ENCODE measurements at regions not wholly inside any gene's neighbourhood (a gene's known extent, or its start where the extent isn't known, plus 50 kb on each side); places are given as distances from the start of the nearest gene placed in this dataset.

- DNase-seq = no peak
- intact Hi-C loops (cut with micrococcal nuclease; ENCODE audit: unreplicated experiment) = no loop called here
- no TSS peak for BruUV-seq (replicated peaks)
- Histone ChIP-seq H3K9me2 (ENCODE audit: insufficient read depth) (no peaks in the 10 kb centered on the region), H3K4me2 (no peak overlapping the region), H3F3A (ENCODE audit: insufficient read depth, low read depth) (no peaks in the 10 kb centered on the region), H3K27ac (no peak overlapping the region), H4K20me1 (ENCODE audit: insufficient read depth) (no peaks in the 10 kb centered on the region), H3K9me3 (ENCODE audit: insufficient read depth, low read depth) (no peaks in the 10 kb centered on the region), H3K4me3 (no peak overlapping the region), H2AFZ (no peak overlapping the region), H3K27me3 (ENCODE audit: insufficient read depth, low read depth) (no peaks in the 10 kb centered on the region), H3K36me3 (ENCODE audit: low read depth) (no peaks in the 10 kb centered on the region), H3K4me1 (replicated peaks; ENCODE audit: insufficient read depth) (no peaks in the 10 kb centered on the region), H3K79me2 (ENCODE audit: low read depth) (no peaks in the 10 kb centered on the region)
- POLR2A ChIA-PET (ENCODE audit: unreplicated experiment) = no interaction called here
- CTCF ChIA-PET = no interaction called here
- TF ChIP-seq EZH2 (IDR thresholded peaks at IDR 0.05; ENCODE audit: low read depth) = no peak
- TF ChIP-seq, protein P1, sequence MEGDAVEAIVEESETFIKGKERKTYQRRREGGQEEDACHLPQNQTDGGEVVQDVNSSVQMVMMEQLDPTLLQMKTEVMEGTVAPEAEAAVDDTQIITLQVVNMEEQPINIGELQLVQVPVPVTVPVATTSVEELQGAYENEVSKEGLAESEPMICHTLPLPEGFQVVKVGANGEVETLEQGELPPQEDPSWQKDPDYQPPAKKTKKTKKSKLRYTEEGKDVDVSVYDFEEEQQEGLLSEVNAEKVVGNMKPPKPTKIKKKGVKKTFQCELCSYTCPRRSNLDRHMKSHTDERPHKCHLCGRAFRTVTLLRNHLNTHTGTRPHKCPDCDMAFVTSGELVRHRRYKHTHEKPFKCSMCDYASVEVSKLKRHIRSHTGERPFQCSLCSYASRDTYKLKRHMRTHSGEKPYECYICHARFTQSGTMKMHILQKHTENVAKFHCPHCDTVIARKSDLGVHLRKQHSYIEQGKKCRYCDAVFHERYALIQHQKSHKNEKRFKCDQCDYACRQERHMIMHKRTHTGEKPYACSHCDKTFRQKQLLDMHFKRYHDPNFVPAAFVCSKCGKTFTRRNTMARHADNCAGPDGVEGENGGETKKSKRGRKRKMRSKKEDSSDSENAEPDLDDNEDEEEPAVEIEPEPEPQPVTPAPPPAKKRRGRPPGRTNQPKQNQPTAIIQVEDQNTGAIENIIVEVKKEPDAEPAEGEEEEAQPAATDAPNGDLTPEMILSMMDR (conservative IDR thresholded peaks at IDR 0.05) = no peak
Observed at GRCh38 chr13:86201477-86201876, 402.3 kb upstream of the SLITRK6 start.

GRCh38 chr13:86193281-86193680 is 394.1 kb upstream of the SLITRK6 start:
- H3K79me2 ChIP-seq (ENCODE audit: low read depth) = no peaks in the 10 kb centered on the region
- ChIA-PET POLR2A (ENCODE audit: unreplicated experiment) (no interaction called here), CTCF (no interaction called here)
- no peak overlapping the region for H3K4me2 ChIP-seq
- H3F3A ChIP-seq (ENCODE audit: insufficient read depth, low read depth) = no peaks in the 10 kb centered on the region
- no peaks in the 10 kb centered on the region for H3K9me3 ChIP-seq (ENCODE audit: insufficient read depth, low read depth)
- H3K27ac ChIP-seq = no peak overlapping the region
- H2AFZ ChIP-seq = no peak overlapping the region
- H3K36me3 ChIP-seq (ENCODE audit: low read depth) = no peaks in the 10 kb centered on the region
- H3K27me3 ChIP-seq (ENCODE audit: insufficient read depth, low read depth) = no peaks in the 10 kb centered on the region
- no peak overlapping the region for H3K4me3 ChIP-seq
- no peaks in the 10 kb centered on the region for H4K20me1 ChIP-seq (ENCODE audit: insufficient read depth)
- H3K9me2 ChIP-seq (ENCODE audit: insufficient read depth) = peaks cover 2% of the 10 kb centered on the region; the same call in 1 of the 2 replicates
- no peak for DNase-seq
- no peak for TF ChIP-seq EZH2 (IDR thresholded peaks at IDR 0.05; ENCODE audit: low read depth)
- TF ChIP-seq, protein P1 (conservative IDR thresholded peaks at IDR 0.05) = no peak
- BruUV-seq (replicated peaks) = no TSS peak
- intact Hi-C loops (cut with micrococcal nuclease; ENCODE audit: unreplicated experiment) = no loop called here
- no peaks in the 10 kb centered on the region for H3K4me1 ChIP-seq (replicated peaks; ENCODE audit: insufficient read depth)

- no peaks in the 10 kb centered on the region for H3K9me3 ChIP-seq (ENCODE audit: insufficient read depth, low read depth)
- BruUV-seq (replicated peaks) = no TSS peak
- POLR2A ChIA-PET (ENCODE audit: unreplicated experiment) = no interaction called here
Observed at GRCh38 chr13:86188170-86188569, 389.0 kb upstream of the SLITRK6 start.

More at GRCh38 chr13:86188170-86188569, 389.0 kb upstream of the SLITRK6 start:
- no peaks in the 10 kb centered on the region for H3F3A ChIP-seq (ENCODE audit: insufficient read depth, low read depth)
- H4K20me1 ChIP-seq (ENCODE audit: insufficient read depth) = no peaks in the 10 kb centered on the region
- H3K79me2 ChIP-seq (ENCODE audit: low read depth) = no peaks in the 10 kb centered on the region
- H3K9me2 ChIP-seq (ENCODE audit: insufficient read depth) = peaks cover 2% of the 10 kb centered on the region; the same call in 1 of the 2 replicates
- H3K4me2 ChIP-seq = no peak overlapping the region
- no peak overlapping the region for H2AFZ ChIP-seq
- no peaks in the 10 kb centered on the region for H3K27me3 ChIP-seq (ENCODE audit: insufficient read depth, low read depth)
- H3K36me3 ChIP-seq (ENCODE audit: low read depth) = no peaks in the 10 kb centered on the region
- CTCF ChIA-PET = no interaction called here
- TF ChIP-seq EZH2 (IDR thresholded peaks at IDR 0.05; ENCODE audit: low read depth) = no peak
- TF ChIP-seq, protein P1 (conservative IDR thresholded peaks at IDR 0.05) = no peak
- intact Hi-C loops (cut with micrococcal nuclease; ENCODE audit: unreplicated experiment) = no loop called here
- H3K27ac ChIP-seq = no peak overlapping the region
- DNase-seq = no peak
- no peak overlapping the region for H3K4me3 ChIP-seq
- no peaks in the 10 kb centered on the region for H3K4me1 ChIP-seq (replicated peaks; ENCODE audit: insufficient read depth)

Data from PC-9 (cell line).